Body of pancreas (tissue), 4 donors: ENCODE measurements at regions not wholly inside any gene's neighbourhood (a gene's known extent, or its start where the extent isn't known, plus 50 kb on each side); places are given as distances from the start of the nearest gene placed in this dataset.

Source experiments
- POLR2A ChIP-seq, 3 donors: fragments of 450-650 bp; IDR thresholded peaks; one replicate each; pipeline ENCODE4 v1.6.1; 2016; ENCODE audit warnings: antibody characterized with exemption in 3 of 3, mild to moderate bottlenecking in 2 of 3
- TF ChIP-seq, protein P1 (sequence below), 7 experiments: fragments of 450-650 bp in 4 of 7; fragments of 200-600 bp in 3 of 7; sonication (generic) in 3 of 7; IDR thresholded peaks; one replicate each; pipeline ENCODE4 v1.5.1; 2016 to 2019; ENCODE audit warnings: antibody characterized with exemption in 7 of 7

DNA sequence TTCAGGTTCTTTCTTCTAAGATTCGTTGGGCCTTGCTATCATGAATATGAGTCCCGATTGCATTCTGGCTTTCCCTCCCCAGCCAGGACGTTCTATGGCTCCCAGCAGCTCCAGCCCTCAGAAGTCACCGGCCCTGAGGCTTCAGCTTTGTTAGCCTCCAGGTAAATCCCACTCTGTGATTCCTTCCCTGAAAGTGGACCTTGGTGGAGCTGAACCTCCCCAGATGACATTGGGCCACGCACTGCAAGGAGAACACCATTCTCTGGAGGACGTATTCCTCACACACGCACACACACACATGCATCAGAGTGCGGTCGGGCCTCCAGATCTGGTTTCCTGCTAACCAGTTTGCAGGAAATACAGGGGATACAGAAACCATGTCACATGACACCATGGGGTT lies 487.3 kb upstream of the CDH4 start:
- TF ChIP-seq, protein P1, sequence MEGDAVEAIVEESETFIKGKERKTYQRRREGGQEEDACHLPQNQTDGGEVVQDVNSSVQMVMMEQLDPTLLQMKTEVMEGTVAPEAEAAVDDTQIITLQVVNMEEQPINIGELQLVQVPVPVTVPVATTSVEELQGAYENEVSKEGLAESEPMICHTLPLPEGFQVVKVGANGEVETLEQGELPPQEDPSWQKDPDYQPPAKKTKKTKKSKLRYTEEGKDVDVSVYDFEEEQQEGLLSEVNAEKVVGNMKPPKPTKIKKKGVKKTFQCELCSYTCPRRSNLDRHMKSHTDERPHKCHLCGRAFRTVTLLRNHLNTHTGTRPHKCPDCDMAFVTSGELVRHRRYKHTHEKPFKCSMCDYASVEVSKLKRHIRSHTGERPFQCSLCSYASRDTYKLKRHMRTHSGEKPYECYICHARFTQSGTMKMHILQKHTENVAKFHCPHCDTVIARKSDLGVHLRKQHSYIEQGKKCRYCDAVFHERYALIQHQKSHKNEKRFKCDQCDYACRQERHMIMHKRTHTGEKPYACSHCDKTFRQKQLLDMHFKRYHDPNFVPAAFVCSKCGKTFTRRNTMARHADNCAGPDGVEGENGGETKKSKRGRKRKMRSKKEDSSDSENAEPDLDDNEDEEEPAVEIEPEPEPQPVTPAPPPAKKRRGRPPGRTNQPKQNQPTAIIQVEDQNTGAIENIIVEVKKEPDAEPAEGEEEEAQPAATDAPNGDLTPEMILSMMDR (IDR thresholded peaks at IDR 0.05) = no peak
- TF ChIP-seq POLR2A (IDR thresholded peaks at IDR 0.05) = no peak
